HEK293 (cell line): ENCODE measurements at regions not wholly inside any gene's neighbourhood (a gene's known extent, or its start where the extent isn't known, plus 50 kb on each side); places are given as distances from the start of the nearest gene placed in this dataset.

ENCODE experiments used
- CTCF ChIA-PET: fragments of 350-600 bp; formaldehyde crosslinking; extraction: SDS; loops from one replicate; lab custom pipeline; 2021; ENCODE audit warnings: antibody characterized with exemption; lab: Yijun Ruan, JAX
- POLR2A ChIA-PET: fragments of 300-600 bp; formaldehyde crosslinking; extraction: SDS; loops from one replicate; lab custom pipeline; 2020; ENCODE audit warnings: antibody characterized with exemption, inconsistent platforms; lab: Yijun Ruan, JAX
- H3K27ac ChIP-seq: fragments of 200-500 bp; sonication (Bioruptor generic); 2 replicates; pipeline ENCODE4 v1.5.1; 2014; ENCODE audit warnings: low read depth, low read length, control low read depth, inconsistent platforms; ENCODE audit errors: extremely low read depth
- H3K36me3 ChIP-seq, 2 experiments: fragments of 200-500 bp in 1 of 2; sonication (Bioruptor generic) in 1 of 2; 1 replicate in 1 of 2; 2 replicates in 1 of 2; pipeline ENCODE4 v1.5.1; 2014 to 2017; ENCODE audit warnings: inconsistent platforms in 2 of 2, low read length in 2 of 2; ENCODE audit not compliant: control insufficient read depth in 2 of 2, insufficient read depth in 1 of 2
- H3K4me1 ChIP-seq: fragments of 200-500 bp; sonication (Bioruptor generic); 2 replicates; pipeline ENCODE4 v1.5.1; 2014; ENCODE audit warnings: mild to moderate bottlenecking, low read length, inconsistent platforms; ENCODE audit not compliant: control insufficient read depth, insufficient read depth
- H3K4me3 ChIP-seq: 2 replicates; pipeline ENCODE4 v1.5.1; 2011; ENCODE audit warnings: low read depth, mild to moderate bottlenecking, control low read depth, low read length, moderate library complexity
- H3K9me3 ChIP-seq: fragments of 200-500 bp; sonication (Bioruptor generic); 2 replicates; pipeline ENCODE4 v1.5.1; 2014; ENCODE audit warnings: low read depth, low read length, inconsistent platforms; ENCODE audit not compliant: control insufficient read depth, insufficient read depth
- HOXD13 ChIP-seq: sonication (generic); formaldehyde crosslinking; IDR thresholded peaks from 2 replicates; pipeline ENCODE4 v1.8.0; 2022; ENCODE audit warnings: missing genetic modification reagents, borderline replicate concordance
- RBAK ChIP-seq: fragments of 450-650 bp; formaldehyde crosslinking; IDR thresholded peaks from 2 replicates; pipeline ENCODE4 v1.5.1; 2016; ENCODE audit warnings: missing biosample characterization, missing genetic modification characterization
- SCRT1 ChIP-seq: fragments of 450-650 bp; formaldehyde crosslinking; IDR thresholded peaks from 2 replicates; pipeline ENCODE4 v1.5.1; 2016; ENCODE audit warnings: missing biosample characterization, missing genetic modification characterization, borderline replicate concordance
- ZNF133 ChIP-seq: fragments of 450-650 bp; formaldehyde crosslinking; IDR thresholded peaks from 2 replicates; pipeline ENCODE4 v1.5.1; 2016; ENCODE audit warnings: missing biosample characterization, missing genetic modification characterization
- ZNF19 ChIP-seq: fragments of 450-650 bp; formaldehyde crosslinking; IDR thresholded peaks from 2 replicates; pipeline ENCODE4; 2016; ENCODE audit warnings: missing biosample characterization, missing genetic modification characterization, low read depth
- ZNF529 ChIP-seq: fragments of 450-650 bp; formaldehyde crosslinking; IDR thresholded peaks from 2 replicates; pipeline ENCODE4 v1.5.1; 2017; ENCODE audit warnings: missing genetic modification characterization, missing biosample characterization; ENCODE audit not compliant: insufficient replicate concordance
- ZNF670 ChIP-seq: fragments of 450-650 bp; formaldehyde crosslinking; IDR thresholded peaks from 2 replicates; pipeline ENCODE4 v1.5.1; 2016; ENCODE audit warnings: missing biosample characterization, missing genetic modification characterization, low read depth
- ZNF677 ChIP-seq: fragments of 450-650 bp; IDR thresholded peaks from 2 replicates; pipeline ENCODE4 v1.5.0; 2018; ENCODE audit warnings: missing biosample characterization, mild to moderate bottlenecking, missing genetic modification characterization, moderate library complexity
- ZNF747 ChIP-seq: fragments of 450-650 bp; formaldehyde crosslinking; IDR thresholded peaks from 2 replicates; pipeline ENCODE4 v1.5.1; 2016; ENCODE audit warnings: missing biosample characterization, missing genetic modification characterization
- ZNF768 ChIP-seq: fragments of 450-650 bp; formaldehyde crosslinking; IDR thresholded peaks from 2 replicates; pipeline ENCODE4 v1.5.1; 2018; ENCODE audit warnings: missing biosample characterization, mild to moderate bottlenecking, missing genetic modification characterization
- TF ChIP-seq, protein P1 (sequence below): fragments of 450-650 bp; formaldehyde crosslinking; IDR thresholded peaks from 2 replicates; pipeline ENCODE4 v1.5.1; 2016; ENCODE audit warnings: missing biosample characterization, missing genetic modification characterization
- TF ChIP-seq, protein P2 (sequence below): fragments of 450-650 bp; formaldehyde crosslinking; IDR thresholded peaks from 2 replicates; pipeline ENCODE4 v1.5.1; 2016; ENCODE audit warnings: missing biosample characterization, missing genetic modification characterization, borderline replicate concordance
- TF ChIP-seq, protein P3 (sequence below): fragments of 450-650 bp; formaldehyde crosslinking; IDR thresholded peaks from 2 replicates; pipeline ENCODE4 v1.5.1; 2016; ENCODE audit warnings: missing biosample characterization, missing genetic modification characterization

DNA sequence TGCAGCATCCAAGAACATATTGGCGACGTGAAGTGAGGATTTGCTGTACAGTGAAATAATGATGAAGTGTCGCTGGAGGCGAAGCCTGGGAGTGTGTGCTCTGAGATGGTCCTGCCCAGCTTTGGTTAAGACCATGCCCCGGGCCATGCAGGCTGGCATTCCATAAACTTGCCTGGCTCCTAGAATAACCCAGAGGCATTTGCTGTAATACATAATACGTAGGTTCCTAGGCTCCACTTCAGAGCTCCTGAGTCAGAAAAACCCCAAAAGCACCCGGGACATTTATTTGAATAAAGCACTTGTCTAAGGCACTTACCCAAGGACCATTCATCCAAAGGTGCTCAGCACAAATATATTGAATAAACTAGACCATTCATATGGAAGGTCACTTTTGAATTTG is 279.3 kb downstream of the ABCC12 start (continued):
- TF ChIP-seq ZNF670 (tag by site-specific recombination): no peak
- TF ChIP-seq, all 188 proteins: peak for 0

DNA sequence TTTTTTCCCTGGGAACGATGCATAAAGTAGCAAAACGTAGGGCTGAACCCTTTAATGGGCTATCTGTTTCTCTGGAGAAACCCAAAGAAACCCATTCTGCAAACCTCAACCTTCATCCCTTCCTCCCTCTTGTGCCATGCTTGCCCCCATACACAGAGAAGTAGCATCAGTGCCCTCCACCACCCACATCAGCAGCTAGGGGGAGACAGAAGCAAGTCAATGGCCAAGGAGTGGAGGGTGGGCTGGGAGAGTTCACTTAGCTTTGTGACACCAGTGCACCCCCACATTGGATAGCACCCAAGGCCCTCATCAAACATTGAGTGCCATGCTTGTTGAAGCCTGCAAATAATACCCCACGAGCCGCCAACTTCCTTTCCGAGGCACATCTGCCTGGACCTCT is 282.4 kb downstream of the ABCC12 start:
- Histone ChIP-seq H3K4me3 (no peak overlapping the region), H3K9me3 (no peaks in the 10 kb centered on the region), H3K36me3 (no peaks in the 10 kb centered on the region), H3K27ac (no peak overlapping the region), H3K4me1 (no peaks in the 10 kb centered on the region)
- CTCF ChIA-PET: interaction anchor here (0.6 to 1.1 kb wide), 3 partner anchors 103 to 1405 kb away, joined by 3 to 4 read pairs (median 3); no protein-coding TSS in a partner anchor
- POLR2A ChIA-PET: no interaction called here
- no peak for TF ChIP-seq ZNF133

DNA sequence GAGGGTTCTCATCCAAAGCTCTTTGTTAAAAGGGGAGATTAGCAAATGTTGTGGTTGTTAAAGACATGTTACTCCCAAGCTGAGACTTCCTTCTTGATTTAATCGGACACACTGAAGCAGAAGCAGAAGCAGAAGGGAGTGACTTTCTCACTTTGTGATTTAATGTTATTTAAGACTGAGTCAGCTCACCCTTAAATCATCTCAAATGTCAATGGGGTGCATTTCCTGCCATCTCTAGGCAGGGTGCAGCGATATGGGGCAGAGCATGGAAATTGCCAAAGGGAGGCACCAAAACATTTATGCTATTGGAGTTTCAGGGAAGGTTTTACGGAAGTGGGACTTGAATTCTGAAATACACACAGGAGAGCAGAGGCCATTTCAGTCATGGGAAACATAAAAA is 283.6 kb downstream of the ABCC12 start:
- H3K4me1 ChIP-seq: no peaks in the 10 kb centered on the region
- no peaks in the 10 kb centered on the region for H3K36me3 ChIP-seq
- no peak overlapping the region for H3K27ac ChIP-seq
- H3K9me3 ChIP-seq: no peaks in the 10 kb centered on the region
- POLR2A ChIA-PET: no interaction called here
- CTCF ChIA-PET: interaction anchor here (0.7 kb wide), 1 partner anchor 1759 kb away, joined by 3 read pairs; no protein-coding TSS in a partner anchor
- no peak overlapping the region for H3K4me3 ChIP-seq
- no peak for TF ChIP-seq HOXD13 (CRISPR knock-in tag)

DNA sequence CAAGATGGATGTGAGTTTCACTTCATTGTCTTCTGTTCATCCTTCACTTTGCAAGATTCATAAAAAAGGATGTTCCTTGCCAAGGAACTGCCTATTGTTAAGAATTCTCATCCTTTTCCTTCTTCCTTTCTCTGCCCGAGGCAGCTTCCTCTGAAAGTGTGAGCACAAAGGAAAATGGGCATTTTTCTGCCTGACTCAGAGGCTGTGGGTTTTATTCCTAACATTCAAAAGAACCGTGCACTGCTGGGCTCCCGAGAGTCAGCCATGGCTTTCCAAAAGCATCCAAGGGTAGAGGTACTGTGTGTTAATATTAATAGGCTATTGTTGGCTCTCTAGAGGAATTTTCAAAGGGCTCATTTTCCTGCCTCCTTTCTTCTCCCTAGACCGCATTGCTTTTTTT is 289.4 kb downstream of the ABCC12 start:
- TF ChIP-seq ZNF19 (tag by site-specific recombination) (no peak), ZNF677 (tag by site-specific recombination) (no peak), ZNF670 (tag by site-specific recombination) (no peak), ZNF747 (tag by site-specific recombination) (no peak), ZNF768 (tag by site-specific recombination) (no peak), SCRT1 (tag by site-specific recombination) (no peak), ZNF529 (tag by site-specific recombination) (no peak), RBAK (tag by site-specific recombination) (no peak)
- TF ChIP-seq, protein P1, sequence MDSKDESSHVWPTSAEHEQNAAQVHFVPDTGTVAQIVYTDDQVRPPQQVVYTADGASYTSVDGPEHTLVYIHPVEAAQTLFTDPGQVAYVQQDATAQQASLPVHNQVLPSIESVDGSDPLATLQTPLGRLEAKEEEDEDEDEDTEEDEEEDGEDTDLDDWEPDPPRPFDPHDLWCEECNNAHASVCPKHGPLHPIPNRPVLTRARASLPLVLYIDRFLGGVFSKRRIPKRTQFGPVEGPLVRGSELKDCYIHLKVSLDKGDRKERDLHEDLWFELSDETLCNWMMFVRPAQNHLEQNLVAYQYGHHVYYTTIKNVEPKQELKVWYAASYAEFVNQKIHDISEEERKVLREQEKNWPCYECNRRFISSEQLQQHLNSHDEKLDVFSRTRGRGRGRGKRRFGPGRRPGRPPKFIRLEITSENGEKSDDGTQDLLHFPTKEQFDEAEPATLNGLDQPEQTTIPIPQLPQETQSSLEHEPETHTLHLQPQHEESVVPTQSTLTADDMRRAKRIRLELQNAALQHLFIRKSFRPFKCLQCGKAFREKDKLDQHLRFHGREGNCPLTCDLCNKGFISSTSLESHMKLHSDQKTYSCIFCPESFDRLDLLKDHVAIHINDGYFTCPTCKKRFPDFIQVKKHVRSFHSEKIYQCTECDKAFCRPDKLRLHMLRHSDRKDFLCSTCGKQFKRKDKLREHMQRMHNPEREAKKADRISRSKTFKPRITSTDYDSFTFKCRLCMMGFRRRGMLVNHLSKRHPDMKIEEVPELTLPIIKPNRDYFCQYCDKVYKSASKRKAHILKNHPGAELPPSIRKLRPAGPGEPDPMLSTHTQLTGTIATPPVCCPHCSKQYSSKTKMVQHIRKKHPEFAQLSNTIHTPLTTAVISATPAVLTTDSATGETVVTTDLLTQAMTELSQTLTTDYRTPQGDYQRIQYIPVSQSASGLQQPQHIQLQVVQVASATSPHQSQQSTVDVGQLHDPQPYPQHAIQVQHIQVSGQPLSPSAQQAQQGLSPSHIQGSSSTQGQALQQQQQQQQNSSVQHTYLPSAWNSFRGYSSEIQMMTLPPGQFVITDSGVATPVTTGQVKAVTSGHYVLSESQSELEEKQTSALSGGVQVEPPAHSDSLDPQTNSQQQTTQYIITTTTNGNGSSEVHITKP (tag by site-specific recombination): no peak
- TF ChIP-seq, protein P2, sequence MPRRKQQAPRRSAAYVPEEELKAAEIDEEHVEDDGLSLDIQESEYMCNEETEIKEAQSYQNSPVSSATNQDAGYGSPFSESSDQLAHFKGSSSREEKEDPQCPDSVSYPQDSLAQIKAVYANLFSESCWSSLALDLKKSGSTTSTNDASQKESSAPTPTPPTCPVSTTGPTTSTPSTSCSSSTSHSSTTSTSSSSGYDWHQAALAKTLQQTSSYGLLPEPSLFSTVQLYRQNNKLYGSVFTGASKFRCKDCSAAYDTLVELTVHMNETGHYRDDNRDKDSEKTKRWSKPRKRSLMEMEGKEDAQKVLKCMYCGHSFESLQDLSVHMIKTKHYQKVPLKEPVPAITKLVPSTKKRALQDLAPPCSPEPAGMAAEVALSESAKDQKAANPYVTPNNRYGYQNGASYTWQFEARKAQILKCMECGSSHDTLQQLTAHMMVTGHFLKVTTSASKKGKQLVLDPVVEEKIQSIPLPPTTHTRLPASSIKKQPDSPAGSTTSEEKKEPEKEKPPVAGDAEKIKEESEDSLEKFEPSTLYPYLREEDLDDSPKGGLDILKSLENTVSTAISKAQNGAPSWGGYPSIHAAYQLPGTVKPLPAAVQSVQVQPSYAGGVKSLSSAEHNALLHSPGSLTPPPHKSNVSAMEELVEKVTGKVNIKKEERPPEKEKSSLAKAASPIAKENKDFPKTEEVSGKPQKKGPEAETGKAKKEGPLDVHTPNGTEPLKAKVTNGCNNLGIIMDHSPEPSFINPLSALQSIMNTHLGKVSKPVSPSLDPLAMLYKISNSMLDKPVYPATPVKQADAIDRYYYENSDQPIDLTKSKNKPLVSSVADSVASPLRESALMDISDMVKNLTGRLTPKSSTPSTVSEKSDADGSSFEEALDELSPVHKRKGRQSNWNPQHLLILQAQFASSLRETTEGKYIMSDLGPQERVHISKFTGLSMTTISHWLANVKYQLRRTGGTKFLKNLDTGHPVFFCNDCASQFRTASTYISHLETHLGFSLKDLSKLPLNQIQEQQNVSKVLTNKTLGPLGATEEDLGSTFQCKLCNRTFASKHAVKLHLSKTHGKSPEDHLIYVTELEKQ: no peak
- TF ChIP-seq, protein P3, sequence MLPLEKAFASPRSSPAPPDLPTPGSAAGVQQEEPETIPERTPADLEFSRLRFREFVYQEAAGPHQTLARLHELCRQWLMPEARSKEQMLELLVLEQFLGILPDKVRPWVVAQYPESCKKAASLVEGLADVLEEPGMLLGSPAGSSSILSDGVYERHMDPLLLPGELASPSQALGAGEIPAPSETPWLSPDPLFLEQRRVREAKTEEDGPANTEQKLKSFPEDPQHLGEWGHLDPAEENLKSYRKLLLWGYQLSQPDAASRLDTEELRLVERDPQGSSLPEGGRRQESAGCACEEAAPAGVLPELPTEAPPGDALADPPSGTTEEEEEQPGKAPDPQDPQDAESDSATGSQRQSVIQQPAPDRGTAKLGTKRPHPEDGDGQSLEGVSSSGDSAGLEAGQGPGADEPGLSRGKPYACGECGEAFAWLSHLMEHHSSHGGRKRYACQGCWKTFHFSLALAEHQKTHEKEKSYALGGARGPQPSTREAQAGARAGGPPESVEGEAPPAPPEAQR (tag by site-specific recombination): no peak
- TF ChIP-seq, all 188 proteins: peak for 0
- no peaks in the 10 kb centered on the region for H3K36me3 ChIP-seq
- no peak overlapping the region for H3K27ac ChIP-seq
- H3K9me3 ChIP-seq: no peaks in the 10 kb centered on the region
- POLR2A ChIA-PET: no interaction called here
- H3K4me3 ChIP-seq: no peak overlapping the region
- no peaks in the 10 kb centered on the region; the same call in 1 of the 2 replicates for H3K4me1 ChIP-seq
- CTCF ChIA-PET: no interaction called here
